Astrocyte (in vitro differentiated cells and primary cell): ENCODE measurements at regions not wholly inside any gene's neighbourhood (a gene's known extent, or its start where the extent isn't known, plus 50 kb on each side); places are given as distances from the start of the nearest gene placed in this dataset.

Experiments
- DNase-seq: peaks from one replicate; pipeline ENCODE4 v3.0.0-alpha.2; 2010; ENCODE audit warnings: low read depth
- FAIRE-seq: peaks from 2 replicates; lab custom pipeline; 2011; peaks lifted over from hg19 to GRCh38; lab: Jason Lieb, UNC
- H2AFZ ChIP-seq: 2 replicates; pipeline ENCODE4 v1.6.0; 2012; ENCODE audit warnings: low read depth, low read length, inconsistent platforms
- H3K27ac ChIP-seq: 2 replicates; pipeline ENCODE4 v1.5.1; 2011; ENCODE audit warnings: low read depth, low read length, inconsistent platforms
- H3K27me3 ChIP-seq: 2 replicates; pipeline ENCODE4 v1.6.0; 2011; ENCODE audit warnings: low read length, inconsistent platforms; ENCODE audit not compliant: insufficient read depth
- H3K36me3 ChIP-seq: 2 replicates; pipeline ENCODE4 v1.5.1; 2011; ENCODE audit warnings: low read length, inconsistent platforms; ENCODE audit not compliant: insufficient read depth
- H3K4me1 ChIP-seq: 2 replicates; pipeline ENCODE4 v1.5.1; 2011; ENCODE audit warnings: low read length, inconsistent platforms; ENCODE audit not compliant: insufficient read depth
- H3K4me2 ChIP-seq: 2 replicates; pipeline ENCODE4 v1.6.0; 2012; ENCODE audit warnings: low read length, inconsistent platforms
- H3K4me3 ChIP-seq: 2 replicates; pipeline ENCODE4 v1.5.1; 2011; ENCODE audit warnings: low read depth, mild to moderate bottlenecking, low read length, inconsistent platforms; ENCODE audit not compliant: insufficient read depth
- H3K79me2 ChIP-seq: 2 replicates; pipeline ENCODE4 v1.6.0; 2012; ENCODE audit warnings: mild to moderate bottlenecking, low read length, inconsistent platforms; ENCODE audit not compliant: insufficient read depth
- H3K9ac ChIP-seq: 2 replicates; pipeline ENCODE4 v1.6.0; 2012; ENCODE audit warnings: mild to moderate bottlenecking, low read length, inconsistent platforms
- H3K9me3 ChIP-seq: 2 replicates; pipeline ENCODE4 v1.5.1; 2012; ENCODE audit warnings: low read depth, mild to moderate bottlenecking, low read length, inconsistent platforms; ENCODE audit not compliant: insufficient read depth
- H4K20me1 ChIP-seq: 2 replicates; pipeline ENCODE4 v1.6.0; 2012; ENCODE audit warnings: low read length, inconsistent platforms; ENCODE audit not compliant: insufficient read depth
- H3K27ac Mint-ChIP-seq: one replicate; pipeline ENCODE4 v1.8.0; 2021; ENCODE audit warnings: mild to moderate bottlenecking, mixed read lengths; ENCODE audit not compliant: unreplicated experiment
- H3K27me3 Mint-ChIP-seq: one replicate; pipeline ENCODE4 v1.8.0; 2021; ENCODE audit warnings: low read depth, mixed read lengths; ENCODE audit not compliant: unreplicated experiment
- H3K36me3 Mint-ChIP-seq: one replicate; pipeline ENCODE4 v1.8.0; 2021; ENCODE audit warnings: low read depth, mixed read lengths; ENCODE audit not compliant: unreplicated experiment
- H3K4me1 Mint-ChIP-seq: one replicate; pipeline ENCODE4 v1.8.0; 2021; ENCODE audit warnings: low read depth, mixed read lengths; ENCODE audit not compliant: unreplicated experiment
- H3K4me3 Mint-ChIP-seq: one replicate; pipeline ENCODE4 v1.8.0; 2021; ENCODE audit warnings: mild to moderate bottlenecking, moderate library complexity, mixed read lengths; ENCODE audit not compliant: unreplicated experiment
- H3K9me3 Mint-ChIP-seq: one replicate; pipeline ENCODE4 v1.8.0; 2021; ENCODE audit warnings: mild to moderate bottlenecking, mixed read lengths; ENCODE audit not compliant: unreplicated experiment
- EZH2 ChIP-seq: IDR thresholded peaks from 2 replicates; pipeline ENCODE4 v1.6.1; 2012; ENCODE audit warnings: mild to moderate bottlenecking, low read length, inconsistent platforms; ENCODE audit not compliant: insufficient read depth
- TF ChIP-seq, protein P1 (sequence below): IDR thresholded peaks from 2 replicates; pipeline ENCODE4 v1.5.1; 2011; ENCODE audit warnings: low read depth, mild to moderate bottlenecking, inconsistent platforms, low read length, moderate library complexity; ENCODE audit not compliant: insufficient read depth

DNA sequence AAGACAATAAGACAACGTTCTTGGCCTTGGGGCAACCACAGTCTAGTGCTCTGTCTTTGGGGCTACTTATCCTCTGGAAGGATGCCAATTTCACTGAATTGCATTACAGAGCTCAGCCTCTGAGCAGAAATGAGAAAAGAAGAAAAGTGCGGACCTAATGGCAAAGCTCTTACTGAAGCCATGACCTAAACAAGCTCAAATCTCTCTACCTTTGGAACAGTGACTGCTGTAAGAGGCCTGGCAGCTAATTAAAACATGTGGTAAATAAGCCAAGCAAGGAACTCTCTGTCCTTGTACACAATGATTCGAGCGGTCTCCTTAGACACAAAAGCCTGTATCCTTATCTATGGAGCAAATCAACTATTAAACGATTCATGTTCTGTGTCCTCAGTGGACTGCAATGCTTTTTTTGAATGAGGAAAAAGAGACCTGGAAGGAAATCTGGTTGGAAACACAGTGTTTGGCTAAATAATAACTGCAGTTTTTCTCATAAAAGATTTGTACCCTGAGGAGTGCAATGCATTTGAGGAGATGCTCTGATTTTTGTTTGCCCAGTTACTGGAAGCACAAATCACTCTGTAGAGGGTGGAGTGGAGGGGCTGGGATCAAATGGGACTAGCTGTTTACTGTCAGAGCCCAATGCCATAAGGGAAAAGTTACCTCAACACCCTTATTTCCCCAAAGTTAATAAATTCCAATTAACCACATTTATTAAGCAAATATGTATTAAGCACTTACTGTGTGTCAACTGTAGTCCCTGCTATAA, 113.9 kb downstream of the NDUFA12 start:
- Histone ChIP-seq H2AFZ (no peak overlapping the region), H3K9ac (no peak overlapping the region), H3K4me1 (no peaks in the 10 kb centered on the region), H3K9me3 (no peaks in the 10 kb centered on the region), H4K20me1 (no peaks in the 10 kb centered on the region), H3K27me3 (peaks cover 13% of the 10 kb centered on the region), H3K4me3 (no peak overlapping the region), H3K4me2 (no peak overlapping the region), H3K79me2 (no peaks in the 10 kb centered on the region), H3K27ac (no peak overlapping the region), H3K36me3 (no peaks in the 10 kb centered on the region)
- no peak for TF ChIP-seq EZH2
- TF ChIP-seq, protein P1, sequence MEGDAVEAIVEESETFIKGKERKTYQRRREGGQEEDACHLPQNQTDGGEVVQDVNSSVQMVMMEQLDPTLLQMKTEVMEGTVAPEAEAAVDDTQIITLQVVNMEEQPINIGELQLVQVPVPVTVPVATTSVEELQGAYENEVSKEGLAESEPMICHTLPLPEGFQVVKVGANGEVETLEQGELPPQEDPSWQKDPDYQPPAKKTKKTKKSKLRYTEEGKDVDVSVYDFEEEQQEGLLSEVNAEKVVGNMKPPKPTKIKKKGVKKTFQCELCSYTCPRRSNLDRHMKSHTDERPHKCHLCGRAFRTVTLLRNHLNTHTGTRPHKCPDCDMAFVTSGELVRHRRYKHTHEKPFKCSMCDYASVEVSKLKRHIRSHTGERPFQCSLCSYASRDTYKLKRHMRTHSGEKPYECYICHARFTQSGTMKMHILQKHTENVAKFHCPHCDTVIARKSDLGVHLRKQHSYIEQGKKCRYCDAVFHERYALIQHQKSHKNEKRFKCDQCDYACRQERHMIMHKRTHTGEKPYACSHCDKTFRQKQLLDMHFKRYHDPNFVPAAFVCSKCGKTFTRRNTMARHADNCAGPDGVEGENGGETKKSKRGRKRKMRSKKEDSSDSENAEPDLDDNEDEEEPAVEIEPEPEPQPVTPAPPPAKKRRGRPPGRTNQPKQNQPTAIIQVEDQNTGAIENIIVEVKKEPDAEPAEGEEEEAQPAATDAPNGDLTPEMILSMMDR: no peak
- no peaks in the 10 kb centered on the region for H3K9me3 Mint-ChIP-seq
- H3K4me1 Mint-ChIP-seq: no peaks in the 10 kb centered on the region
- no peak overlapping the region for H3K4me3 Mint-ChIP-seq
- H3K27ac Mint-ChIP-seq: no peak overlapping the region
- peaks cover 18% of the 10 kb centered on the region for H3K27me3 Mint-ChIP-seq
- no peak for FAIRE-seq
- DNase-seq: no peak
- H3K36me3 Mint-ChIP-seq: no peaks in the 10 kb centered on the region

DNA sequence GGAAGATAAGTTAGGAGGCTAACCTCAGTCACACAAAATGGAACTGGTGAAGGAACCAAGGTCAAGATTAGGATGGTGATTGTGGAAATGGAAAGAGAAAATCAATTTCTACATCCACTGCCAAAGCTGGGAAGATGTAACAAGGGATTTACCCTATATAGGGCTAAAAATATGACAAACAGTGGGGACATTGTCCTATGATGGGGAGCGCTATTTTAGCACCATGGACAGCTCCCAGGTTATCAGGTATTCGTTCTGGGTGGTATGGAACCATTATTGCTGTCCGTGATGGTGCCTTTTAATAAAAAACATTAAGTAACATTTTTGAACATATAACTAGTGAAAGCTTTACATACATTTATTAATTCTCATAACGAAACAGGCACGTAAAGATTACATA, 124.0 kb downstream of the NDUFA12 start:
- no peaks in the 10 kb centered on the region for H3K4me1 Mint-ChIP-seq
- Histone ChIP-seq H3K27ac (no peak overlapping the region), H3K4me1 (no peaks in the 10 kb centered on the region), H2AFZ (no peak overlapping the region), H3K36me3 (no peaks in the 10 kb centered on the region), H3K4me2 (no peak overlapping the region), H4K20me1 (no peaks in the 10 kb centered on the region), H3K27me3 (peaks cover 15% of the 10 kb centered on the region), H3K9me3 (no peaks in the 10 kb centered on the region), H3K4me3 (no peak overlapping the region), H3K79me2 (no peaks in the 10 kb centered on the region), H3K9ac (no peak overlapping the region)
- H3K36me3 Mint-ChIP-seq: no peaks in the 10 kb centered on the region
- H3K9me3 Mint-ChIP-seq: no peaks in the 10 kb centered on the region
- FAIRE-seq (no peak), DNase-seq (no peak)
- H3K27me3 Mint-ChIP-seq: peaks cover 27% of the 10 kb centered on the region
- no peak overlapping the region for H3K27ac Mint-ChIP-seq
- no peak overlapping the region for H3K4me3 Mint-ChIP-seq
- TF ChIP-seq EZH2: no peak
- TF ChIP-seq, protein P1: no peak

- DNase-seq (no peak), FAIRE-seq (no peak)
- Histone ChIP-seq H3K4me2 (no peak overlapping the region), H4K20me1 (no peaks in the 10 kb centered on the region), H3K9me3 (no peaks in the 10 kb centered on the region), H2AFZ (no peak overlapping the region), H3K36me3 (no peaks in the 10 kb centered on the region), H3K9ac (no peak overlapping the region), H3K27ac (no peak overlapping the region), H3K4me3 (no peak overlapping the region), H3K4me1 (no peaks in the 10 kb centered on the region), H3K27me3 (peaks cover 49% of the 10 kb centered on the region), H3K79me2 (no peaks in the 10 kb centered on the region)
- no peaks in the 10 kb centered on the region for H3K36me3 Mint-ChIP-seq
- peaks cover 51% of the 10 kb centered on the region for H3K27me3 Mint-ChIP-seq
- H3K4me3 Mint-ChIP-seq: no peak overlapping the region
- TF ChIP-seq, protein P1: no peak
- TF ChIP-seq EZH2: no peak
- peaks cover 5% of the 10 kb centered on the region for H3K9me3 Mint-ChIP-seq
- H3K27ac Mint-ChIP-seq: no peak overlapping the region
- no peaks in the 10 kb centered on the region for H3K4me1 Mint-ChIP-seq
Measured at GRCh38 chr12:94875525-94875924, 128.0 kb downstream of the NDUFA12 start.
